HG02678 (cell line): ENCODE measurements at regions not wholly inside any gene's neighbourhood (a gene's known extent, or its start where the extent isn't known, plus 50 kb on each side); places are given as distances from the start of the nearest gene placed in this dataset.

Source experiments
- ATAC-seq: cut with Tn5 transposase; IDR thresholded peaks from one replicate; pipeline ENCODE4 v1.9.1; 2021; ENCODE audit warnings: mild to moderate bottlenecking, moderate library complexity; ENCODE audit not compliant: unreplicated experiment

- no peak for ATAC-seq
Observed at GRCh38 chr20:24339210-24339641, 130.2 kb upstream of the SYNDIG1 start.

GRCh38 chr20:24337551-24337950 lies 131.9 kb upstream of the SYNDIG1 start:
- no peak for ATAC-seq

- no peak for ATAC-seq
Observed at GRCh38 chr20:24337069-24337468, 132.4 kb upstream of the SYNDIG1 start.

- no peak for ATAC-seq
Observed at GRCh38 chr20:24334830-24335229, 134.6 kb upstream of the SYNDIG1 start.

- no peak for ATAC-seq
Observed at GRCh38 chr20:24332956-24333355, 136.5 kb upstream of the SYNDIG1 start.

GRCh38 chr20:24331939-24332338 lies 137.5 kb upstream of the SYNDIG1 start:
- ATAC-seq = no peak

- no peak for ATAC-seq
Observed at GRCh38 chr20:24328901-24329300, 140.5 kb upstream of the SYNDIG1 start.

- ATAC-seq = no peak
Observed at GRCh38 chr20:24321973-24322372, 147.5 kb upstream of the SYNDIG1 start.

GRCh38 chr20:24318569-24319352 lies 150.7 kb upstream of the SYNDIG1 start:
- no peak for ATAC-seq

- ATAC-seq = no peak
Observed at GRCh38 chr20:24317224-24317623, 152.2 kb upstream of the SYNDIG1 start.

GRCh38 chr20:24316731-24317130 lies 152.7 kb upstream of the SYNDIG1 start:
- no peak for ATAC-seq

GRCh38 chr20:24314053-24314452 lies 155.4 kb upstream of the SYNDIG1 start:
- ATAC-seq = no peak

GRCh38 chr20:24309596-24309995 lies 159.8 kb upstream of the SYNDIG1 start:
- no peak for ATAC-seq

GRCh38 chr20:24305371-24305770 lies 164.1 kb upstream of the SYNDIG1 start:
- ATAC-seq = no peak

- no peak for ATAC-seq
Observed at GRCh38 chr20:24304291-24304690, 165.1 kb upstream of the SYNDIG1 start.

- ATAC-seq = no peak
Observed at GRCh38 chr20:24303393-24304170, 165.8 kb upstream of the SYNDIG1 start.

GRCh38 chr20:24297993-24298392 lies 171.4 kb upstream of the SYNDIG1 start:
- no peak for ATAC-seq

GRCh38 chr20:24296477-24297261 lies 172.8 kb upstream of the SYNDIG1 start:
- ATAC-seq = no peak

GRCh38 chr20:24291014-24291413 lies 178.4 kb upstream of the SYNDIG1 start:
- ATAC-seq = no peak

GRCh38 chr20:24289737-24290481 lies 179.5 kb upstream of the SYNDIG1 start:
- ATAC-seq = no peak

GRCh38 chr20:24283186-24283585 lies 186.2 kb upstream of the SYNDIG1 start:
- ATAC-seq = no peak
